H1 (cell line): ENCODE measurements at regions not wholly inside any gene's neighbourhood (a gene's known extent, or its start where the extent isn't known, plus 50 kb on each side); places are given as distances from the start of the nearest gene placed in this dataset.

ENCODE experiments used
- JUN ChIP-seq: IDR thresholded peaks from 2 replicates; pipeline ENCODE4 v1.6.1; 2011; ENCODE audit warnings: low read depth, mild to moderate bottlenecking, improper control_type of control experiment, low read length
- SIN3A ChIP-seq, 2 experiments: IDR thresholded peaks in 1 of 2; conservative IDR thresholded peaks in 1 of 2; 2 replicates each; pipeline ENCODE4 v1.6.1; 2011 to 2012; ENCODE audit warnings: low read length in 2 of 2, improper control_type of control experiment in 1 of 2, low read depth in 1 of 2, mild to moderate bottlenecking in 1 of 2
- TF ChIP-seq, protein P1 (sequence below): fragments of 300-600 bp; sonication (generic); IDR thresholded peaks from 2 replicates; pipeline ENCODE4 v1.7.1; 2012; ENCODE audit warnings: low read length, moderate library complexity, mild to moderate bottlenecking, inconsistent platforms; ENCODE audit not compliant: insufficient replicate concordance

DNA sequence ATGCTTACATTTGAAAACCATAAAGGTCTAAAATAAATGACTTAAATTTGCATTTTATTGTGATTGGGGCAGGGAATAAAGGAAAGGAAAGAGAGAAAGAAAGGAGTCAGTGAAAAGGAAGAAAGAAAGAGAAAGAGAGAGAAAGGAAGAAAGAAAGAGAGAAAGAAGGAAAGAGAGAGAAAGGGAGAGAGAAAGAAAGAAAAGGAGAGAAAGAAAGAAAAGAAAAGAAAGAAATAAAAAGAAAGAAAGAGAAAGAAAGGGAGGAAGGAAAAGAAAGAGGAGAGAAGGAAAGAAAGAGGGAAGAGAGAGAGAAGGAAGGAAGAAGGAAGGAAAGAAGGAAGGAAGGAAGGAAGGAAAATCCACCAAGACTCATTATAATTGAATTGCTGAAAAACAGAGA is 222.8 kb downstream of the RMST start (continued):
- TF ChIP-seq, protein P1, sequence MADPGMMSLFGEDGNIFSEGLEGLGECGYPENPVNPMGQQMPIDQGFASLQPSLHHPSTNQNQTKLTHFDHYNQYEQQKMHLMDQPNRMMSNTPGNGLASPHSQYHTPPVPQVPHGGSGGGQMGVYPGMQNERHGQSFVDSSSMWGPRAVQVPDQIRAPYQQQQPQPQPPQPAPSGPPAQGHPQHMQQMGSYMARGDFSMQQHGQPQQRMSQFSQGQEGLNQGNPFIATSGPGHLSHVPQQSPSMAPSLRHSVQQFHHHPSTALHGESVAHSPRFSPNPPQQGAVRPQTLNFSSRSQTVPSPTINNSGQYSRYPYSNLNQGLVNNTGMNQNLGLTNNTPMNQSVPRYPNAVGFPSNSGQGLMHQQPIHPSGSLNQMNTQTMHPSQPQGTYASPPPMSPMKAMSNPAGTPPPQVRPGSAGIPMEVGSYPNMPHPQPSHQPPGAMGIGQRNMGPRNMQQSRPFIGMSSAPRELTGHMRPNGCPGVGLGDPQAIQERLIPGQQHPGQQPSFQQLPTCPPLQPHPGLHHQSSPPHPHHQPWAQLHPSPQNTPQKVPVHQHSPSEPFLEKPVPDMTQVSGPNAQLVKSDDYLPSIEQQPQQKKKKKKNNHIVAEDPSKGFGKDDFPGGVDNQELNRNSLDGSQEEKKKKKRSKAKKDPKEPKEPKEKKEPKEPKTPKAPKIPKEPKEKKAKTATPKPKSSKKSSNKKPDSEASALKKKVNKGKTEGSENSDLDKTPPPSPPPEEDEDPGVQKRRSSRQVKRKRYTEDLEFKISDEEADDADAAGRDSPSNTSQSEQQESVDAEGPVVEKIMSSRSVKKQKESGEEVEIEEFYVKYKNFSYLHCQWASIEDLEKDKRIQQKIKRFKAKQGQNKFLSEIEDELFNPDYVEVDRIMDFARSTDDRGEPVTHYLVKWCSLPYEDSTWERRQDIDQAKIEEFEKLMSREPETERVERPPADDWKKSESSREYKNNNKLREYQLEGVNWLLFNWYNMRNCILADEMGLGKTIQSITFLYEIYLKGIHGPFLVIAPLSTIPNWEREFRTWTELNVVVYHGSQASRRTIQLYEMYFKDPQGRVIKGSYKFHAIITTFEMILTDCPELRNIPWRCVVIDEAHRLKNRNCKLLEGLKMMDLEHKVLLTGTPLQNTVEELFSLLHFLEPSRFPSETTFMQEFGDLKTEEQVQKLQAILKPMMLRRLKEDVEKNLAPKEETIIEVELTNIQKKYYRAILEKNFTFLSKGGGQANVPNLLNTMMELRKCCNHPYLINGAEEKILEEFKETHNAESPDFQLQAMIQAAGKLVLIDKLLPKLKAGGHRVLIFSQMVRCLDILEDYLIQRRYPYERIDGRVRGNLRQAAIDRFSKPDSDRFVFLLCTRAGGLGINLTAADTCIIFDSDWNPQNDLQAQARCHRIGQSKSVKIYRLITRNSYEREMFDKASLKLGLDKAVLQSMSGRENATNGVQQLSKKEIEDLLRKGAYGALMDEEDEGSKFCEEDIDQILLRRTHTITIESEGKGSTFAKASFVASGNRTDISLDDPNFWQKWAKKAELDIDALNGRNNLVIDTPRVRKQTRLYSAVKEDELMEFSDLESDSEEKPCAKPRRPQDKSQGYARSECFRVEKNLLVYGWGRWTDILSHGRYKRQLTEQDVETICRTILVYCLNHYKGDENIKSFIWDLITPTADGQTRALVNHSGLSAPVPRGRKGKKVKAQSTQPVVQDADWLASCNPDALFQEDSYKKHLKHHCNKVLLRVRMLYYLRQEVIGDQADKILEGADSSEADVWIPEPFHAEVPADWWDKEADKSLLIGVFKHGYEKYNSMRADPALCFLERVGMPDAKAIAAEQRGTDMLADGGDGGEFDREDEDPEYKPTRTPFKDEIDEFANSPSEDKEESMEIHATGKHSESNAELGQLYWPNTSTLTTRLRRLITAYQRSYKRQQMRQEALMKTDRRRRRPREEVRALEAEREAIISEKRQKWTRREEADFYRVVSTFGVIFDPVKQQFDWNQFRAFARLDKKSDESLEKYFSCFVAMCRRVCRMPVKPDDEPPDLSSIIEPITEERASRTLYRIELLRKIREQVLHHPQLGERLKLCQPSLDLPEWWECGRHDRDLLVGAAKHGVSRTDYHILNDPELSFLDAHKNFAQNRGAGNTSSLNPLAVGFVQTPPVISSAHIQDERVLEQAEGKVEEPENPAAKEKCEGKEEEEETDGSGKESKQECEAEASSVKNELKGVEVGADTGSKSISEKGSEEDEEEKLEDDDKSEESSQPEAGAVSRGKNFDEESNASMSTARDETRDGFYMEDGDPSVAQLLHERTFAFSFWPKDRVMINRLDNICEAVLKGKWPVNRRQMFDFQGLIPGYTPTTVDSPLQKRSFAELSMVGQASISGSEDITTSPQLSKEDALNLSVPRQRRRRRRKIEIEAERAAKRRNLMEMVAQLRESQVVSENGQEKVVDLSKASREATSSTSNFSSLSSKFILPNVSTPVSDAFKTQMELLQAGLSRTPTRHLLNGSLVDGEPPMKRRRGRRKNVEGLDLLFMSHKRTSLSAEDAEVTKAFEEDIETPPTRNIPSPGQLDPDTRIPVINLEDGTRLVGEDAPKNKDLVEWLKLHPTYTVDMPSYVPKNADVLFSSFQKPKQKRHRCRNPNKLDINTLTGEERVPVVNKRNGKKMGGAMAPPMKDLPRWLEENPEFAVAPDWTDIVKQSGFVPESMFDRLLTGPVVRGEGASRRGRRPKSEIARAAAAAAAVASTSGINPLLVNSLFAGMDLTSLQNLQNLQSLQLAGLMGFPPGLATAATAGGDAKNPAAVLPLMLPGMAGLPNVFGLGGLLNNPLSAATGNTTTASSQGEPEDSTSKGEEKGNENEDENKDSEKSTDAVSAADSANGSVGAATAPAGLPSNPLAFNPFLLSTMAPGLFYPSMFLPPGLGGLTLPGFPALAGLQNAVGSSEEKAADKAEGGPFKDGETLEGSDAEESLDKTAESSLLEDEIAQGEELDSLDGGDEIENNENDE, result no peak
- TF ChIP-seq SIN3A (conservative IDR thresholded peaks at IDR 0.05 in 1 of 2, IDR thresholded peaks at IDR 0.05 in 1 of 2; ENCODE audit: low read depth in 1 of 2, low read length in 2 of 2) (no peak), JUN (no peak)
